ENCODE measurements at regions not wholly inside any gene's neighbourhood (a gene's known extent, or its start where the extent isn't known, plus 50 kb on each side); places are given as distances from the start of the nearest gene placed in this dataset.

- no peak overlapping the region for H3K27ac ChIP-seq (ENCODE audit: low read depth in 1 of 2, low read length in 2 of 2)
- H3K27me3 ChIP-seq (ENCODE audit: control insufficient read depth in 4 of 4, insufficient read depth in 4 of 4, low read length in 3 of 4), result peaks cover 0 to 9% (median 0%) of the 10 kb centered on the region in 4 donors
- no peak overlapping the region for H3K9ac ChIP-seq (ENCODE audit: low read depth in 1 of 2, low read length in 2 of 2)
- no peaks in the 10 kb centered on the region for H3K36me3 ChIP-seq (ENCODE audit: control insufficient read depth in 4 of 4, insufficient read depth in 3 of 4, low read depth in 1 of 4, low read length in 3 of 4)
- no peaks in the 10 kb centered on the region for H3K9me3 ChIP-seq (ENCODE audit: control insufficient read depth in 4 of 4, low read length in 3 of 4)
- H3K4me1 ChIP-seq (ENCODE audit: control insufficient read depth in 4 of 4, insufficient read depth in 4 of 4, low read length in 3 of 4), result no peaks in the 10 kb centered on the region
- 96% methylated on average over 2 of the region's 2 CpGs for WGBS
- no peak overlapping the region for H3K4me3 ChIP-seq (ENCODE audit: low read depth in 1 of 3, low read length in 3 of 3)
- TF ChIP-seq JUND (IDR thresholded peaks at IDR 0.05) (no peak), FOXA1 (IDR thresholded peaks at IDR 0.05) (no peak), CTCF (IDR thresholded peaks at IDR 0.05; ENCODE audit: low read depth, low read length, missing input control) (no peak), GABPA (IDR thresholded peaks at IDR 0.05 in 1 of 2, conservative IDR thresholded peaks at IDR 0.05 in 1 of 2) (no peak), FOXA2 (IDR thresholded peaks at IDR 0.05) (no peak), TAF1 (conservative IDR thresholded peaks at IDR 0.05) (no peak)
- DNase-seq (ENCODE audit: low spot score), result no peak
Observed at GRCh38 chr1:29943034-29943433, 706.7 kb downstream of the PTPRU start.

GRCh38 chr1:29939079-29939478 is 702.8 kb downstream of the PTPRU start:
- no peak overlapping the region for H3K27ac ChIP-seq (ENCODE audit: low read depth in 1 of 2, low read length in 2 of 2)
- H3K4me3 ChIP-seq (ENCODE audit: low read depth in 1 of 3, low read length in 3 of 3), result no peak overlapping the region
- no peak for DNase-seq (ENCODE audit: low spot score)
- no peak for TF ChIP-seq ATF3 (IDR thresholded peaks at IDR 0.05)
- H3K9me3 ChIP-seq (ENCODE audit: control insufficient read depth in 4 of 4, low read length in 3 of 4), result no peaks in the 10 kb centered on the region
- no peaks in the 10 kb centered on the region for H3K36me3 ChIP-seq (ENCODE audit: control insufficient read depth in 4 of 4, insufficient read depth in 3 of 4, low read depth in 1 of 4, low read length in 3 of 4)
- 58% methylated on average over 2 of the region's 2 CpGs for WGBS
- H3K9ac ChIP-seq (ENCODE audit: low read depth in 1 of 2, low read length in 2 of 2), result no peak overlapping the region
- H3K27me3 ChIP-seq (ENCODE audit: control insufficient read depth in 4 of 4, insufficient read depth in 4 of 4, low read length in 3 of 4), result peaks cover 0 to 4% (median 0%) of the 10 kb centered on the region in 4 donors
- no peaks in the 10 kb centered on the region for H3K4me1 ChIP-seq (ENCODE audit: control insufficient read depth in 4 of 4, insufficient read depth in 4 of 4, low read length in 3 of 4)

GRCh38 chr1:29937356-29937755 is 701.0 kb downstream of the PTPRU start:
- Histone ChIP-seq H3K36me3 (ENCODE audit: control insufficient read depth in 4 of 4, insufficient read depth in 3 of 4, low read depth in 1 of 4, low read length in 3 of 4) (no peaks in the 10 kb centered on the region), H3K27me3 (ENCODE audit: control insufficient read depth in 4 of 4, insufficient read depth in 4 of 4, low read length in 3 of 4) (peaks cover 0 to 6% (median 0%) of the 10 kb centered on the region in 4 donors), H3K4me3 (ENCODE audit: low read depth in 1 of 3, low read length in 3 of 3) (no peak overlapping the region), H3K4me1 (ENCODE audit: control insufficient read depth in 4 of 4, insufficient read depth in 4 of 4, low read length in 3 of 4) (no peaks in the 10 kb centered on the region), H3K9ac (ENCODE audit: low read depth in 1 of 2, low read length in 2 of 2) (no peak overlapping the region), H3K9me3 (ENCODE audit: control insufficient read depth in 4 of 4, low read length in 3 of 4) (no peaks in the 10 kb centered on the region), H3K27ac (ENCODE audit: low read depth in 1 of 2, low read length in 2 of 2) (no peak overlapping the region)
- DNase-seq (ENCODE audit: low spot score), result no peak
- no peak for TF ChIP-seq ATF3 (IDR thresholded peaks at IDR 0.05)
- no peak for TF ChIP-seq CTCF (IDR thresholded peaks at IDR 0.05; ENCODE audit: low read depth, low read length, missing input control)
- TF ChIP-seq ZBTB33 (IDR thresholded peaks at IDR 0.05), result no peak
- no peak for TF ChIP-seq GABPA (IDR thresholded peaks at IDR 0.05 in 1 of 2, conservative IDR thresholded peaks at IDR 0.05 in 1 of 2)
- no peak for TF ChIP-seq MAX (IDR thresholded peaks at IDR 0.05)
- TF ChIP-seq YY1 (IDR thresholded peaks at IDR 0.05), result no peak
- no peak for TF ChIP-seq FOXA1 (IDR thresholded peaks at IDR 0.05)
- TF ChIP-seq RXRA (IDR thresholded peaks at IDR 0.05), result no peak
- TF ChIP-seq EGR1 (IDR thresholded peaks at IDR 0.05; ENCODE audit: low read depth in 2 of 2), result no peak
- no peak for TF ChIP-seq HNF4G (IDR thresholded peaks at IDR 0.05)
- no peak for TF ChIP-seq SP1 (IDR thresholded peaks at IDR 0.05)
- no peak for TF ChIP-seq RAD21 (IDR thresholded peaks at IDR 0.05)
- no peak for TF ChIP-seq HNF4A (conservative IDR thresholded peaks at IDR 0.05)
- TF ChIP-seq JUND (IDR thresholded peaks at IDR 0.05), result no peak
- TF ChIP-seq NR2F2 (IDR thresholded peaks at IDR 0.05), result no peak
- no peak for TF ChIP-seq FOXA2 (IDR thresholded peaks at IDR 0.05)
- TF ChIP-seq REST (IDR thresholded peaks at IDR 0.05), result no peak
- TF ChIP-seq TAF1 (conservative IDR thresholded peaks at IDR 0.05), result no peak
- WGBS, result 83% methylated on average over 1 of the region's 1 CpG
